ENCODE measurements at regions not wholly inside any gene's neighbourhood (a gene's known extent, or its start where the extent isn't known, plus 50 kb on each side); places are given as distances from the start of the nearest gene placed in this dataset.

GRCh38 chr22:49087716-49088601 lies 739.7 kb downstream of the BRD1 start:
- H3K4me1 ChIP-seq: no peaks in the 10 kb centered on the region
- no peak for ATAC-seq
- H3K27ac ChIP-seq: no peak overlapping the region
- H3K27me3 ChIP-seq: peaks cover 0 to 65% (median 3%) of the 10 kb centered on the region in 9 donors
- TF ChIP-seq POLR2A (IDR thresholded peaks at IDR 0.05) (no peak), CTCF (IDR thresholded peaks at IDR 0.05) (no peak)
- WGBS, 4 donors: 61 to 77% (median 72%) methylated on average over 26 of the region's 26 CpGs
- intact Hi-C loops (cut with DNase I): no loop called here
- DNase-seq: no peak
- no peak overlapping the region for H3K4me3 ChIP-seq
- H3K36me3 ChIP-seq: no peaks in the 10 kb centered on the region
- no peaks in the 10 kb centered on the region for H3K9me3 ChIP-seq

- H3K4me1 ChIP-seq: no peaks in the 10 kb centered on the region
- 50 to 72% (median 59%) methylated on average over 9 to 10 of the region's 10 CpGs for WGBS, 4 donors
- no peak for DNase-seq
- no peak overlapping the region for H3K4me3 ChIP-seq
- H3K9me3 ChIP-seq: no peaks in the 10 kb centered on the region
- H3K36me3 ChIP-seq: no peaks in the 10 kb centered on the region
- TF ChIP-seq CTCF (IDR thresholded peaks at IDR 0.05) (no peak), POLR2A (IDR thresholded peaks at IDR 0.05) (no peak)
- H3K27me3 ChIP-seq: peaks cover 0 to 57% (median 3%) of the 10 kb centered on the region in 9 donors
- no peak for ATAC-seq
- intact Hi-C loops (cut with DNase I): no loop called here
- H3K27ac ChIP-seq: no peak overlapping the region
Measured at GRCh38 chr22:49087198-49087597, 740.5 kb downstream of the BRD1 start.

GRCh38 chr22:49086606-49087157 lies 741.0 kb downstream of the BRD1 start:
- Histone ChIP-seq H3K27me3 (peaks cover 0 to 53% (median 3%) of the 10 kb centered on the region in 9 donors), H3K4me1 (no peaks in the 10 kb centered on the region)
- no peak for ATAC-seq

More at GRCh38 chr22:49086606-49087157, 741.0 kb downstream of the BRD1 start:
- Histone ChIP-seq H3K27ac (no peak overlapping the region), H3K36me3 (no peaks in the 10 kb centered on the region), H3K9me3 (no peaks in the 10 kb centered on the region), H3K4me3 (no peak overlapping the region)
- WGBS, 4 donors: 63 to 80% (median 70%) methylated on average over 3 to 12 of the region's 12 CpGs
- intact Hi-C loops (cut with DNase I): no loop called here
- no peak for DNase-seq
- no peak for TF ChIP-seq POLR2A (IDR thresholded peaks at IDR 0.05)
- no peak for TF ChIP-seq CTCF (IDR thresholded peaks at IDR 0.05)

Data from heart left ventricle (tissue), 16 donors.